GM12892 (cell line): ENCODE measurements at regions not wholly inside any gene's neighbourhood (a gene's known extent, or its start where the extent isn't known, plus 50 kb on each side); places are given as distances from the start of the nearest gene placed in this dataset.

Source experiments
- POLR2A ChIP-seq: IDR thresholded peaks from 2 replicates; pipeline ENCODE4 v1.6.1; 2011; ENCODE audit warnings: low read depth, low read length, control low read depth
- TAF1 ChIP-seq: IDR thresholded peaks from 2 replicates; pipeline ENCODE4 v1.6.1; 2011; ENCODE audit warnings: low read depth, mild to moderate bottlenecking, control low read depth, low read length, borderline replicate concordance

DNA sequence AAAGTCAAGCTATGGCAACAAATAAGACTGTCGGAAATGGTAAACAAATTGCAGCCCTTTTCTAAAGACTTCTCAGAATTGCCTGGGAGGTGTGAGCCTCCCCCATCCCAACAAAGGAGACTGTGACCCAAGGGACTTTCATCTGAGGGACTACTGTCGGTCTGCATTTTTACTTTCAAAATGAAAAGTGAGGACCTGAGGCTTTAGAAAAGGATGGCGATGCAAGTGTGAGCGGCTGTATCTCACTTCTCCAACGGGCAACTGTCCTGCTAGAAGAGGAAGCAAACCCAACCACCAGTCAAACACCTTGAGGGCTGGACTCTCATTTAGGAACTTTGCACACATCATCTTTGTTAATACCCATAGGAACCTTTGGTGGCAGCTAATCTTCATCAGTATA lies 62.6 kb upstream of the CLNK start:
- TF ChIP-seq POLR2A, result no peak
- no peak for TF ChIP-seq TAF1
